ENCODE measurements at regions not wholly inside any gene's neighbourhood (a gene's known extent, or its start where the extent isn't known, plus 50 kb on each side); places are given as distances from the start of the nearest gene placed in this dataset.

DNA sequence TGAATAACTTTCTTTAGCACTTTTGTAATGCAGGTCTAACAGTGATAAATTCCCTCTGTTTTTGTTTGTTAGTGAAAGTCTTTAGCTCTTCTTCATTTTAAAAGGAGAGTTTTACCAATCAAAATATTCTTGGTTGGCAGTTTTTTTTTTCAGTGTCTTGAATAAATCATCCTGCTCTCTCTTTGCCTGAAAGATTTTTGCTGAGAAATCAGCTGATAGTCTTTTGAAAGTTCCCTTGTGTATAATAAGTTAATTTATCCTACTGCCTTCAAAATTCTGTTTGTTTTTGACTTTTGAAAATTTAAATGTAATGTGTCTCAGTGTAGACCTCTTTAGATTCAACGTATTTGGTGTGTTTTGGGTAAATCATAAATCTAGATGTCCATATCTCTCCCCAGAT lies 205.7 kb upstream of the NXPH2 start:
- no peak for TF ChIP-seq GATA2 (IDR thresholded peaks at IDR 0.05; ENCODE audit: low read depth, low read length)
- no peak for TF ChIP-seq GATA3 (IDR thresholded peaks at IDR 0.05; ENCODE audit: low read depth, low read length)

DNA sequence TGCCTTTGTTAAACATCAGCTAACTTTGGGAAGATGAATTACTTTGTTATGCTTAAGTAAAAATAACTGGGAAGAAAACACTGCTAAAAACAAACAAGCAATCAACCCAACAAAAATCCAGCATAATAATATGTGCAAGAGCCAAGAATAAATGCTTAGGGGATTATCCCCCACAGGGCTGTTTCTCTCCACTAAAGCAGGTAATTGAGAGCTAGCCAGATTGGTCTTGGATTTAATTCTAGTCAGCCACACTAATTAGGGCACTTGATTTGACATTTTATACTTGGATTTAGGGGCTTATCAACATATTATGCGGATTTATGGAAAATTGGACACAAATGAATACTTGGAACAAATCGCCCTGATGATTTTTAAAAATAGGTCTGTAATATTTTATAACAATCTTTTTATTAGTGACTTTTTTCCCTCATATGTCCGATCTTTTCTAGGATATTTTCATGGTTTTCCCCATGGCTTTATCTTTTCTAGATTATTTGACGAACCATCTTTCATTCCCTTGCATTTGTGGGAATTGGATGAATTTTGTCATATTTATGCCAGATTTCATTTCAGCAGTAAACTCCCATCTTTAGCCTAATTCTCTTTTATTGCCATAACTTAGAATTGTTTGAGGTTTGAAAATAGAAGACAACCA lies 199.1 kb upstream of the NXPH2 start:
- TF ChIP-seq GATA3 (IDR thresholded peaks at IDR 0.05; ENCODE audit: low read depth, low read length) (no peak), GATA2 (IDR thresholded peaks at IDR 0.05; ENCODE audit: low read depth, low read length) (no peak)

- TF ChIP-seq GATA2 (IDR thresholded peaks at IDR 0.05; ENCODE audit: low read depth, low read length) (no peak), GATA3 (IDR thresholded peaks at IDR 0.05; ENCODE audit: low read depth, low read length) (no peak)
These were observed 194.5 kb upstream of the NXPH2 start for GRCh38 chr2:138974651-138975050.

- no peak for TF ChIP-seq GATA3 (IDR thresholded peaks at IDR 0.05; ENCODE audit: low read depth, low read length)
- TF ChIP-seq GATA2 (IDR thresholded peaks at IDR 0.05; ENCODE audit: low read depth, low read length): no peak
These were observed 184.2 kb upstream of the NXPH2 start for GRCh38 chr2:138964418-138964817.

GRCh38 chr2:138962686-138963085 lies 182.5 kb upstream of the NXPH2 start:
- TF ChIP-seq GATA3 (IDR thresholded peaks at IDR 0.05; ENCODE audit: low read depth, low read length) (no peak), GATA2 (IDR thresholded peaks at IDR 0.05; ENCODE audit: low read depth, low read length) (no peak)

DNA sequence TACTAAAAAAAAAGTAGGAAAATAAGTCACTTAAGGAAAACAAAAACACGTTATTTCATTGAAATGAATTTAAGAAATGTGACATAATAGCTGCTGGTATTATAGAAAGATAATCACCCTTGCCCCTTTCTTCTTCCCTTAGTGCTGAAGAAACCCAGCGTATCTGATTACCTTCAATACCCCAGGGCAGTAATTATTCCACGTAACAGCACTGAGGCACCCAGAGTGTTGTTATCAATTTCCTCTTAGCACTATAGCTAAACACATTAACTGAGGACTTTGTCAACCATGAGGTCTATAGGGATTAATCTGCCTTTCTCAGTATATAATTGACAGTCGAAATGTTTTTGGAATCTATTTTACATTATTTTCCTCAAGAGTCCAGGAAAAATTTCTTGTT lies 180.0 kb upstream of the NXPH2 start:
- TF ChIP-seq GATA2 (IDR thresholded peaks at IDR 0.05; ENCODE audit: low read depth, low read length) (no peak), GATA3 (IDR thresholded peaks at IDR 0.05; ENCODE audit: low read depth, low read length) (no peak)

- no peak for TF ChIP-seq GATA3 (IDR thresholded peaks at IDR 0.05; ENCODE audit: low read depth, low read length)
- TF ChIP-seq GATA2 (IDR thresholded peaks at IDR 0.05; ENCODE audit: low read depth, low read length): no peak
These were observed 178.8 kb upstream of the NXPH2 start for GRCh38 chr2:138959031-138959430.

- no peak for TF ChIP-seq GATA3 (IDR thresholded peaks at IDR 0.05; ENCODE audit: low read depth, low read length)
- TF ChIP-seq GATA2 (IDR thresholded peaks at IDR 0.05; ENCODE audit: low read depth, low read length): no peak
These were observed 175.9 kb upstream of the NXPH2 start for GRCh38 chr2:138956116-138956515.

DNA sequence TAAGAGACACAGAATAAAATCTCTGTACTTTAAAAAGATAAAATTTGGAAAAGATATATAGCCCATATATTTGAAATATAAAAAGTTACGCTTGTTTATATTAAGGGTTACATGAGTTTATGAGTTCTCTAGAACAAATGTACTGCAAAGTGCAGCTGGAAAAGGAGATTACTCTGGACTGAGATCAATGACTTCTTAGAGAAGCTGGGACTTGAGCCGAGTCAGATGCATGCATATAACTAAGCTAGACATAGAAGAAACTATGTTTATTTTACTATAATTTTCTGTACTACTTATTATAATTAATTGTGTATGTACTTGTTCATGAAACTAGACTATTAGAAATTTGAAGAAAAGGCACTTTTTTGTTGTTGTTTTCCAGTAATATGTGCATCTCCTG lies 170.3 kb upstream of the NXPH2 start:
- TF ChIP-seq GATA2 (IDR thresholded peaks at IDR 0.05; ENCODE audit: low read depth, low read length): no peak
- TF ChIP-seq GATA3 (IDR thresholded peaks at IDR 0.05; ENCODE audit: low read depth, low read length): no peak

DNA sequence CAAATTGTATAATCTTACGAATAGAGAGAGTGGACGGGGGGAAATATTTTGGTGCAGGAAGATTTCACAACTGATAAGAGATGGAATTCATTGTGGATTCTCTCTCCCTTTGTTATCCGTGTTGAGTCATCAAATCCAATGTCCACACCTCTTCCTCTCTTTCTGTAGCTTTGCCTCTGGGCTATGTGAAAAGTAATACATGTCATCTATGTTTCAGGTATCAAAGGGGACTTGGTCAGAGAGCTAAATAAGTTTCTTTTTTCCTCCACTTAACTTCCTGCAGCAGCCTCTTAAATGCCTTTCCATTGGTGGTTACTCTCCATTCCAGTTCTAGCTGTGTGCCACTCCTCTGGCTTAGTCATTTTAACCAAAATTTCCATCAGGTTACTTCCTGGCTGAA lies 169.3 kb upstream of the NXPH2 start:
- no peak for TF ChIP-seq GATA2 (IDR thresholded peaks at IDR 0.05; ENCODE audit: low read depth, low read length)
- no peak for TF ChIP-seq GATA3 (IDR thresholded peaks at IDR 0.05; ENCODE audit: low read depth, low read length)

- TF ChIP-seq GATA3 (IDR thresholded peaks at IDR 0.05; ENCODE audit: low read depth, low read length) (no peak), GATA2 (IDR thresholded peaks at IDR 0.05; ENCODE audit: low read depth, low read length) (no peak)
These were observed 167.9 kb upstream of the NXPH2 start for GRCh38 chr2:138948070-138948539.

DNA sequence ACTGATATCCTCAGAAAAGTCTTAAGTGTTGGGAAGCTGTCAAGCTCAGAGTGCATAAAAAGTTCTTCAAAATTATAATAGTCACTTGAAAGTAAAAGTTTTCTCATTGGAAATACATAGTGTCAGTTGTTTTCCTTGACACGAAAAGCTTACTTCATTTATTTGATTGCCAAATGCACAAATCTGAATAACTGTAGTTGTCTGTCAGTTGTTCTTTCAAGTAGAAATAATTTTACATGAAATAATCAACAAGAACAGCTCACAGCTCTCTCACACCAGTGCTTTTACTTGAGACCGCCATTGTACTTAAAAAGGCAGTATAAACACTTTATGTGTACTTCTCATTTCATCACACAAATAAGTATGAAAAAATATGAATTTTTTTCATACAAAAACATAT lies 163.3 kb upstream of the NXPH2 start:
- no peak for TF ChIP-seq GATA2 (IDR thresholded peaks at IDR 0.05; ENCODE audit: low read depth, low read length)
- no peak for TF ChIP-seq GATA3 (IDR thresholded peaks at IDR 0.05; ENCODE audit: low read depth, low read length)

DNA sequence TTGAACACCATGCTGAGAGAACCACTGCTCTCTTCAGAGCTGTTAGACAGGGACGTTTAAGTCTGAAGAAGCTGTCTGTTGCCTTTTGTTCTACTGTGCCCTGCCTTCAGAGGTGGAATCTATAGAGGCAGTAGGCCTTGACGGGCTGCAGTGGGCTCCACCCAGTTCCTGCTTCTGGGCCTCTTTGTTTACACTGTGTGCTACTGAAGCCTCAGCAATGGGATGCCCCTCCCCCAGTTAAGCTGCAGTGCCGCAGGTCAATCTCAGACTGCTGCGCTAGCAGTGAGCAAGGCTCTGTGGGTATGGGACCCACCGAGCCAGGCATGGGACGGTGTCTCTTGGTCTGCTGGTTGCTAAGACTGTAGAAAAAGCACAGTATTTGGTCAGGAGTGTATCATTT lies 162.3 kb upstream of the NXPH2 start:
- TF ChIP-seq GATA2 (IDR thresholded peaks at IDR 0.05; ENCODE audit: low read depth, low read length): no peak
- TF ChIP-seq GATA3 (IDR thresholded peaks at IDR 0.05; ENCODE audit: low read depth, low read length): no peak

DNA sequence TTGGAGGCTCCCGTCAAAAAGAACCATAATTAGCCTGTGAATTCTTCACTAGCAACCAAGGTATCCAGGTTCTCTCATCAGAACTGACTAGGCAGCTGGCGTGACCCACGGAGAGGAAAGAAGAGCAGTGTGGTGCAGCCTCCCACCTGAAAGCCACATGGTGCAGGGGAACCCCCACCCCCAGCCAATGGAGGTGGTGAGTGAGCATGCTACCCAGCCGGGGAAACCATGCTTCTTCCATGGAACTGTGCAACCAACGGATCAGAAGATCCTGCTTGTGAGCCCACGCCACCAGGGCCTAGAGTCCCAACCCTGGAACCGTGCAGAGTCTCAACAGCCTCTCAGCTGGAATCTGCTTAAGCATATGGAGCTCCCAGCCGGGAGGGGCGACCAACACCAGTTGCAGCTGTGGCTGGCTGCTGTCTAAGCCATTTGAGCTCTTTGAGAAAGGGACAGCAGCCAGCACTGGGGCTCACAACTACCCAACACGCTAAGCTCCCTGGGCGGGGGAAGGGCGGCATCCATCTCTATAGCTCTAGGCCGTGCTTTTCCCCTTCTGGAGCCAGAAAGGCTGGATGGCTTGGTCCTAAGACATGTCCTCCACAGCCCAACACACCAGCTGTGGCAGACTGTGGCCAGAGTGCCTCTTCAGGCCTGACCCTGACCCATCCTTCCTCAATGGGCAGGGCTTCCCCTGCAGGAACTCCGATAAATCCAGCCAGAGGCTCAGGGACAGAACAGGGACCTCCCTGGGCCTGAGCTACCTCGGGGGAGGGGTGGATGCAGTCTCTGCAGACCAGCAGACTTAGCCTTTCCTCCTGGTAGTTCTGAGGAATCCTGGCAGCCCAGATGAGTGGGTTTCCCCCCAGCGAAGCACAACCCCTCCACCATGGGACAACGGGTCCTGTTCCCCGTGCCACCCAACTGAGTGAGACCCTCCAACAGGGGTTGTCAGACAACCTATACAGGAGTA lies 151.4 kb upstream of the NXPH2 start:
- TF ChIP-seq GATA3 (IDR thresholded peaks at IDR 0.05; ENCODE audit: low read depth, low read length) (no peak), GATA2 (IDR thresholded peaks at IDR 0.05; ENCODE audit: low read depth, low read length) (no peak)

GRCh38 chr2:138930571-138930970 lies 150.4 kb upstream of the NXPH2 start:
- TF ChIP-seq GATA3 (IDR thresholded peaks at IDR 0.05; ENCODE audit: low read depth, low read length): no peak
- no peak for TF ChIP-seq GATA2 (IDR thresholded peaks at IDR 0.05; ENCODE audit: low read depth, low read length)
